Spleen (tissue), 11 donors: ENCODE measurements at regions not wholly inside any gene's neighbourhood (a gene's known extent, or its start where the extent isn't known, plus 50 kb on each side); places are given as distances from the start of the nearest gene placed in this dataset.
A peak's percentile ranks its signal among the peaks of the same experiment; 100 is the strongest.

ENCODE experiments used
- DNase-seq: peaks from one replicate; pipeline ENCODE4 v3.0.0-alpha.2; 2020
- H3K27ac ChIP-seq, 8 donors: fragments of 200-600 bp; sonication (generic) in 7 of 8; 1 replicate in 4 of 8; 2 replicates in 4 of 8; pipeline versions ENCODE4 v1.5.0 to v1.8.0; 2016 to 2021; ENCODE audit warnings: inconsistent platforms in 4 of 8, mild to moderate bottlenecking in 4 of 8, moderate library complexity in 1 of 8
- H3K27me3 ChIP-seq, 7 donors: fragments of 200-600 bp; sonication (generic) in 6 of 7; replicated peaks in 1 of 7; 1 replicate in 4 of 7; 2 replicates in 3 of 7; pipeline versions ENCODE4 v1.5.0 to v1.8.0; 2016 to 2021; ENCODE audit warnings: inconsistent platforms in 3 of 7, mild to moderate bottlenecking in 1 of 7
- H3K36me3 ChIP-seq, 6 donors: fragments of 200-600 bp; sonication (generic) in 5 of 6; 1 replicate in 4 of 6; 2 replicates in 2 of 6; pipeline versions ENCODE4 v1.5.0 to v1.8.0; 2016 to 2021; ENCODE audit warnings: inconsistent platforms in 2 of 6
- H3K4me1 ChIP-seq, 6 donors: fragments of 200-600 bp; sonication (generic) in 5 of 6; 1 replicate in 3 of 6; 2 replicates in 3 of 6; pipeline versions ENCODE4 v1.5.0 to v1.8.0; 2016 to 2021; ENCODE audit warnings: inconsistent platforms in 3 of 6
- H3K4me3 ChIP-seq, 8 donors: fragments of 200-600 bp; sonication (generic) in 7 of 8; 1 replicate in 4 of 8; 2 replicates in 4 of 8; pipeline versions ENCODE4 v1.5.0 to v1.8.0; 2016 to 2021; ENCODE audit warnings: inconsistent platforms in 4 of 8, mild to moderate bottlenecking in 4 of 8, moderate library complexity in 2 of 8
- H3K9me3 ChIP-seq, 8 donors: fragments of 200-600 bp; sonication (generic) in 7 of 8; 1 replicate in 4 of 8; 2 replicates in 4 of 8; pipeline versions ENCODE4 v1.5.0 to v1.8.0; 2016 to 2021; ENCODE audit warnings: inconsistent platforms in 4 of 8
- POLR2A ChIP-seq, 3 donors: fragments of 450-650 bp; IDR thresholded peaks; one replicate each; pipeline ENCODE4 v1.5.1; 2017; ENCODE audit warnings: antibody characterized with exemption in 3 of 3, mild to moderate bottlenecking in 1 of 3
- POLR2AphosphoS5 ChIP-seq, 3 donors: sonication (generic); formaldehyde crosslinking; IDR thresholded peaks; one replicate each; pipeline ENCODE4 v1.5.1; 2017; ENCODE audit warnings: antibody characterized with exemption in 3 of 3
- WGBS, 5 donors: extraction: QIAGEN DNeasy Blood & Tissue Kit in 3 of 5; methylation state at CpG; one replicate each; pipeline versions ENCODE4 v1.1.5 to v1.1.7; 2013 to 2018; 5-methylcytosine and 5-hydroxymethylcytosine counted together
- intact Hi-C: fragments of 100-400 bp; cut with DNase I; formaldehyde crosslinking; loops from one replicate; pipeline ENCODE4 v1.15.0; 2023; ENCODE audit warnings: low total_unique reads
- TF ChIP-seq, protein P1 (sequence below), 11 experiments: fragments of 200-600 bp in 7 of 11; fragments of 450-650 bp in 4 of 11; sonication (generic) in 4 of 11; IDR thresholded peaks in 8 of 11; conservative IDR thresholded peaks in 3 of 11; 1 replicate in 7 of 11; 2 replicates in 4 of 11; pipeline versions ENCODE4 v1.4.0 to v1.8.0; 2016 to 2021; ENCODE audit warnings: antibody characterized with exemption in 11 of 11, inconsistent platforms in 4 of 11, mild to moderate bottlenecking in 1 of 11
- donor health status: healthy with polysubstance abuse.
- donor health status: DM: no; HTN: no; CAD: no; lungs with moderate emphysema.
- donor health status: DM: no; HTN: no; CAD: no.
- donor health status: Bipolar disorder and iron deficiency.
- donor health status: healthy.
- donor health status: DM: no; HTN: no; CAD: no.
- donor health status: DM: yes; HTN: yes; CAD: no.

DNA sequence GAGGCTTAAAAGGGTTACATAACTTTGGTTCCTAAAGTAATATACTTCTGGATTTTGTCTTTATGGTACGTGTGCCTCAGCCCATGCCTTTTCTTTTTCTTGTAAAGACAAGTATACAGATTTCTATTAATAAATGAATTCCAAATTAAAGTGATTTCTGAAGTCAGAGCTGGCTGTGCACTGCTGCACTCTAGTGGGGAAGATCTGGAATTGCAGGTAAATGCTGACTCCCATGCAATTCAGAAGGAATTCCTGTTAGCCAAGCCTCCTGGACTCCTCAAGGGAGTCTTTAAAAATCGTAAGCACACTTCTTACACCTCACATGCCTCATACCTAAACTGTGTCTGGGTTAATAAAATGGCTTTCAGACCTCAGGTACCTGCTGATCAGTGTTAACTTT, 118.4 kb upstream of the SLC7A1 start:
- intact Hi-C loops: no loop called here
- WGBS, 5 donors: 52 to 61% (median 54%) methylated on average over 2 of the region's 2 CpGs
- TF ChIP-seq, protein P1, sequence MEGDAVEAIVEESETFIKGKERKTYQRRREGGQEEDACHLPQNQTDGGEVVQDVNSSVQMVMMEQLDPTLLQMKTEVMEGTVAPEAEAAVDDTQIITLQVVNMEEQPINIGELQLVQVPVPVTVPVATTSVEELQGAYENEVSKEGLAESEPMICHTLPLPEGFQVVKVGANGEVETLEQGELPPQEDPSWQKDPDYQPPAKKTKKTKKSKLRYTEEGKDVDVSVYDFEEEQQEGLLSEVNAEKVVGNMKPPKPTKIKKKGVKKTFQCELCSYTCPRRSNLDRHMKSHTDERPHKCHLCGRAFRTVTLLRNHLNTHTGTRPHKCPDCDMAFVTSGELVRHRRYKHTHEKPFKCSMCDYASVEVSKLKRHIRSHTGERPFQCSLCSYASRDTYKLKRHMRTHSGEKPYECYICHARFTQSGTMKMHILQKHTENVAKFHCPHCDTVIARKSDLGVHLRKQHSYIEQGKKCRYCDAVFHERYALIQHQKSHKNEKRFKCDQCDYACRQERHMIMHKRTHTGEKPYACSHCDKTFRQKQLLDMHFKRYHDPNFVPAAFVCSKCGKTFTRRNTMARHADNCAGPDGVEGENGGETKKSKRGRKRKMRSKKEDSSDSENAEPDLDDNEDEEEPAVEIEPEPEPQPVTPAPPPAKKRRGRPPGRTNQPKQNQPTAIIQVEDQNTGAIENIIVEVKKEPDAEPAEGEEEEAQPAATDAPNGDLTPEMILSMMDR (IDR thresholded peaks at IDR 0.05 in 8 of 11, conservative IDR thresholded peaks at IDR 0.05 in 3 of 11): peak in 9 of 11 experiments; percentile 13 to 72 (median 47)
- TF ChIP-seq POLR2A (IDR thresholded peaks at IDR 0.05) (no peak), POLR2AphosphoS5 (IDR thresholded peaks at IDR 0.05) (no peak)
- Histone ChIP-seq H3K36me3 (no peaks in the 10 kb centered on the region), H3K4me1 (no peaks in the 10 kb centered on the region), H3K27ac (no peak overlapping the region), H3K9me3 (peaks cover 0 to 11% (median 10%) of the 10 kb centered on the region in 8 donors), H3K27me3 (peaks cover 0 to 10% (median 0%) of the 10 kb centered on the region in 7 donors), H3K4me3 (no peak overlapping the region)
- DNase-seq: no peak

DNA sequence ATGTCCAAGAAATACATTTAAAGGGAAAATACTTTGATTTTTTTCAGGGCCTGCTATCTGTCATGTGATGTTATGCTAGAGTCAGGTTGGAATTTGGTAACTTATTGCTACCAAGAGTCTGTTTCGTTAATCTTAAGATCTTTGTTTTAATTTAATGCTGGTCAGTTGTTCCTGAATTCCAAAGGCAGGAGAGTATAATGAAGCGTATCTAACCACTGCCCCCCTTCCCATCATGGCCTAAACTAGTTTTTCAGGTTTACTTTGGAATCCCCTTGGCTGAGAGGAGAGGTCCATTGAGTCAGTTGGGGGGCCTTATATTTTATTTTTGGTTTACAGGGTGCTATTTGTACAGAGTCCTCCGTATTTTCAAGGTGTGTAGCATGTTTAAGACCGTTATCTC, 116.3 kb upstream of the SLC7A1 start:
- peaks cover 0 to 10% (median 0%) of the 10 kb centered on the region in 7 donors for H3K27me3 ChIP-seq
- no peaks in the 10 kb centered on the region for H3K4me1 ChIP-seq
- no peak overlapping the region for H3K27ac ChIP-seq
- 67 to 94% (median 84%) methylated on average over 4 of the region's 4 CpGs for WGBS, 5 donors
- TF ChIP-seq POLR2A (IDR thresholded peaks at IDR 0.05) (no peak), POLR2AphosphoS5 (IDR thresholded peaks at IDR 0.05) (no peak)
- TF ChIP-seq, protein P1 (IDR thresholded peaks at IDR 0.05 in 8 of 11, conservative IDR thresholded peaks at IDR 0.05 in 3 of 11): no peak
- no peaks in the 10 kb centered on the region for H3K36me3 ChIP-seq
- H3K9me3 ChIP-seq: peaks cover 0 to 11% (median 10%) of the 10 kb centered on the region in 8 donors
- intact Hi-C loops: no loop called here
- H3K4me3 ChIP-seq: no peak overlapping the region
- DNase-seq: no peak

DNA sequence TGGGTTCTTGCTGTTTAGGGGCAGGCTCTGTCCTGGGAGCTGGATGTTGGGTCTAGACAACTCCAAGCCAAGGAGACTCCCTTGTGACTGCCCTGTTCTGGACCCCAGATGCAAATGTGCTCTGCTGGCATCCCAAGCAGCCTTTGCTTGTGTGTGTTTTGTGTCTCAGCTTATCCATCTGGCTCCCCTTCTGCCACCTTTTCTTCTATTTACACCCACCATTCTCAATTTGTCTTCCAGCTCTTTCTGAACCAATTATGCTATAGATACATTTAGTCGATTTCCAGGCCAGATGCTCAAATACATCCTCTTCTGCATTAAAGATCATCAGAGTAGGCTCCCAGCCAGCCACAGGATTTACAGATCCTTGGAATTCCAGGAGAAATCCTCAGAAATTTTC, 115.0 kb upstream of the SLC7A1 start:
- TF ChIP-seq, protein P1 (IDR thresholded peaks at IDR 0.05 in 8 of 11, conservative IDR thresholded peaks at IDR 0.05 in 3 of 11): no peak
- no peak for TF ChIP-seq POLR2AphosphoS5 (IDR thresholded peaks at IDR 0.05)
- no peak for TF ChIP-seq POLR2A (IDR thresholded peaks at IDR 0.05)
- H3K9me3 ChIP-seq: peaks cover 0 to 11% (median 10%) of the 10 kb centered on the region in 8 donors
- peaks cover 0 to 10% (median 0%) of the 10 kb centered on the region in 7 donors for H3K27me3 ChIP-seq
- no peak overlapping the region for H3K27ac ChIP-seq
- H3K4me3 ChIP-seq: no peak overlapping the region
- no peak for DNase-seq
- intact Hi-C loops: no loop called here
- H3K36me3 ChIP-seq: no peaks in the 10 kb centered on the region
- no peaks in the 10 kb centered on the region for H3K4me1 ChIP-seq
- WGBS, 5 donors: 84 to 94% (median 91%) methylated on average over 1 of the region's 1 CpG

DNA sequence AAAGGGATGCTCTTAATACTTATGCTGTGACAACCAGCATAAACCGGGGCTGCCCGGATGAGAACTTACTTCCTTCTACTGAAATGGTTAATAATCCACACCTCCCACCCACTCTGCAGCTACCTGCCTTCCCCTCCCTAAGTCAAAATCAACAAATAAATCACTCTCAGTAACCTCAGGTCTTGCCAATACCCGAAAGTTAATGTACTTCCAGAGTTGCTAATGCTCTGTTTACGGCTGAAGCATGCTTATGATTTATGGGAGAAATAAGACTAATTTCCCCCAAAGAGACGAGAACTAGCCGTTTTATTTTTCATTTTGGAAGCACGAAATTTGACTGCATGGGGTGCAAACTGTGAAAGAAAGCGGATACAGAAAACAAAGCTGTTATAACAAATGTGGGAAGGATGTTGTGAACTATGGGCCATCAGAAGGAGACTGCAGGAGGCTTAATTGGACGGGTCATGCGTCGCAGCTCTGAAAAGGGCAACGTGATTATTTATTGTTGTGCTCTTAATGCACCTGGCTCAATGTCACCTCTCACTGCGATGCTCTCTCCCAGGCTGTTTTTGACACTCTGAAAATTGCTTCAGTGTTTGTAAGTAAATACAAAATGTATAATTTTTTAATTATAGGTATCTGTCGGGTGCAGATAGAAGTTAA, 114.0 kb upstream of the SLC7A1 start:
- TF ChIP-seq POLR2AphosphoS5 (IDR thresholded peaks at IDR 0.05): no peak
- no peak for DNase-seq
- Histone ChIP-seq H3K4me1 (peaks cover 0 to 6% (median 0%) of the 10 kb centered on the region in 6 donors), H3K36me3 (no peaks in the 10 kb centered on the region), H3K9me3 (peaks cover 0 to 11% (median 9%) of the 10 kb centered on the region in 8 donors), H3K4me3 (no peak overlapping the region), H3K27ac (no peak overlapping the region), H3K27me3 (peaks cover 0 to 10% (median 0%) of the 10 kb centered on the region in 7 donors)
- intact Hi-C loops: loop anchor here (5.0 kb wide), 1 partner anchor 202 kb away; no protein-coding TSS in a partner anchor
- 80 to 86% (median 83%) methylated on average over 14 of the region's 14 CpGs for WGBS, 5 donors
